HG03442 (cell line): ENCODE measurements at regions not wholly inside any gene's neighbourhood (a gene's known extent, or its start where the extent isn't known, plus 50 kb on each side); places are given as distances from the start of the nearest gene placed in this dataset.
"Not testable (repeated sequence)": the region's sequence is repeated elsewhere in the genome, so short reads cannot be mapped to it uniquely, and the experiment has no call there.

Experiments used
- ATAC-seq: cut with Tn5 transposase; IDR thresholded peaks from one replicate; pipeline ENCODE4 v1.9.1; 2021; ENCODE audit warnings: mild to moderate bottlenecking, moderate library complexity; ENCODE audit not compliant: unreplicated experiment

- ATAC-seq: no peak
These were observed 357.5 kb upstream of the SFSWAP start for GRCh38 chr12:131353376-131353775.

DNA sequence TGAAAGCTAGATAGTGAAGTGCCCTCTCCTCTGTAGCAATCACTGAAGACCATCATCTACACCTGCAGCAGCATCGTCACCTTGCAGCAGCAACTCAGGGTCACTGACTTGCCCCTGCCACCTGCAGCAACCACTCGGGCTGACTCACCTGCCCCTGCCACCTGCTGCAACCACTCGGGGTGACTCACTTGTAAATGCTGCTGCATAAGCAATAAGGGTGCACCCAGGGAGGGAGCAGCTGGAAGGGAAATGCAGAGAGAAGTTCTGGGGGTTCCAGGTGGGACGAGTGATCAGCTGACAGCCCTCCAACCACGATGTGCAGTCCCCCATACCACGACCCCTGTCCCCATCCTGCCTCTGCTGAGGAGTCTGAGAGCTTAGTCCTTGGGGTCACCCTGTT, 357.1 kb upstream of the SFSWAP start:
- no peak for ATAC-seq

GRCh38 chr12:131355361-131356245, 355.3 kb upstream of the SFSWAP start:
- no peak for ATAC-seq

DNA sequence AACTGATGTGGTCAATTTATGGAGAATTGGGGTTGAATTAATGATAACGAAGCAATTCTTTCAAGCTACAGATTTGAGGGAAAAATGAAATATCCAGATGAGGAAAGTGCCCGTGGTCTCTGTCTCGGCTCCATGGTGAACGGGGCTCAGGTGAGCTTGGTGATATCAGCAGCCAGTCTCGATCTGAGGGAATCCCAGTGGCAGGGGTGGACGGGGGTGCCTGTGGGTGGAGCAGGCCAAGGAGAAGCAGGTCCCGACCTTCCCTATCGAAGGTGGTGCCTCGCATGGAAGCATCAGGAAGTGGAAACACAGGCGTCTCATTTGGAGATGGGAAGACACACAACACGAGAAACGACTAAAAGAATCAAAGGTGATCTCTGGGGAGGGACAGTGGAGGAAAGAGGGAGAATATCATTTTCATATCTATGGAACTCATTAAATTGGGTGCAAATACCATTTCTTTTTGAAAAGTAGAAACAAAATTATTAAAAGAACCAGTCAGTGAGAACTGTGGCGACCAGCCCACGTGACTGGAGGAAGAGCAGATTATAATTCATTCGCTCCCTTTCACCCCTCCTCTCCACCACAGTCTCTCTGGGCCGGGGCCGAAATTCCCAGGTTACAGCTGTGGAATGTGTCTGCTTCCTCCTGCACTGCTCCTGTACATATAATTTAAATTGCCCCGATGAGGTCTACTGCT, 354.3 kb upstream of the SFSWAP start:
- no peak for ATAC-seq

DNA sequence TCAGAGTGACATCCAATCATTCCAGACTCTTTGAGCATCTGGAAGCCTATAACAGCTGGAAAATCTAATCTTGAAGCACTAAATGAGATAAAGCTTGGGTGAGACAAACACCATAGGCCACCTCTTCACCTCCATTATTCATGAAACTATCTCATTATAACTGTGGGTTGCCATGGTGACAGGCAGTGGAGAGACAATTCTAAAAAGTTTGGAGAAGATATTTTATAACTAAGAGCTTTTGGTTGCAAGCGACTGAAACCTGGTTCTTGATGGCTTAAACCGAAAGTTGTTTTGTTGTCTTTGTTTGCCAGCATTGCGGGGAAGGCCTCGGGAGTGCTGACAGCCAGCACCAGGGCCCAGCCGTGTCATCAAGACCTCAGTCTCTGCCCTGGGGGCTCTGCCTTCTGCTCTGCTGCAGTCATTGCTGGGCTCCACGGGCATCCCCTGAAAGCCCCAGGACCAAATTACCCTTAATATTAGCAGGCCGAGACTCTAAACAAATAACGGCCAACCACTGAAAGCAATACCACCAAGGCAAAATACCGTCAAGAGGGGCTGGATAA, 353.6 kb upstream of the SFSWAP start:
- no peak for ATAC-seq

- ATAC-seq: no peak
These were observed 353.0 kb upstream of the SFSWAP start for GRCh38 chr12:131357920-131358319.

DNA sequence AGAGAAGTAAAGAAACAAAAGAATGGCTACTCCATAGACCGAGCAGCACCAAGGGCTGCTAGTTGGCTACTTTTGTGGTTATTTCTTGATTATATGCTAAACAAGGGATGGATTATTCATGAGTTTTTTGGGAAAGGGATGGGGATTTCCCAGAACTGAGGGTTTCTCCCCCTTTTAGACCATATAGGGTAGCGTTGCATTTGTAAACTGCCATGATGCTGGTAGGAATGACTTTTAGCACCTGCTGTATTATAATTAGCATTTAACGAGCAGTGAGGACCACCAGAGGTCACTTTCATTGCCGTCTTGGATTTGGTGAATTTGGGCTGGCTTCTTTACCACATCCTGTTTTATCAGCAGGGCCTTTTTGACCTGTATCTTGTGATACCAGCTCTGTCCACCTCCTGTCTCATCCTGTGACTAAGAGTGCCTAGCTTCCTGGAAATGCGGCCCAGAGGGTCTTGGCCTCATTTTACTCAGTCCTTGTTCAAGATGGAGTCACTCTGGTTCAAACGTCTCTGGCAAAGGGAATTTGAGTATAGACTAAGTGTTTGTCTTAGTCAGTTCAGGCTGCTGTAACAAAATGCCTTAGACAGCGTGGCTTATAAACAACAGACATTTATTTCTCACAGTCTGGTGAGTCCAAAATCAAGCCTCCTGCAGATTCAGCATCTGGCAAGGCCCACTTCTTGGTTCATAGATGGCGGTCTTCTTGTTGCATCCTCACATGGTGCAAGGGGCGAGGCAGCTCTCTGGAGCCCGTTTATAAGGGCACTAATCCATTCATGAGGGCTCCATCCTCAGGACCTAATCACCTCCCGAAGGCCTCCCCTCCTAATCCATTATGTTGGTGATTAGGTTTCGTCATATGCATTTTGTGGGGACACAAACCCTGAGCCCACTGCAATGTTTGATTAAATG, 348.3 kb upstream of the SFSWAP start:
- ATAC-seq: no peak

DNA sequence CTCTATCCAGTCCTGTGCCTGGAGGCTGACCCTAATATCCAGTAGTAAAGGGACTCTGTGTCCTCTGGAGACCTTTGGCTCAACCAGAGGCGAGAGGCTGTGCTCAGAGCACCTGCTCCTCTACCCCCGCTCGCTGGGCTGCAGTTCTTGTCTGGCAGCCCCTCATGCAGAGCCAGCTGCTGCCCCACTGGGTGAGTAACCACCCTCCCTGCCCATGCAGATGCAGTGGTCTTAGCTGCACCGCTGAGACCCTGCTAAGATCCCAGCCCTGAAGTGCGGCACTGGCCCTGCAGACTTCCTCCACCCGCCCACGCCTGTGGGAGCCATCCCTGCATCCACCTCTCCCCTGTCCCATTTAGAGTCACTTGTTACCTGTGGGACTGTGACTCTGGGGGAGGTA, 347.5 kb upstream of the SFSWAP start:
- ATAC-seq: no peak

DNA sequence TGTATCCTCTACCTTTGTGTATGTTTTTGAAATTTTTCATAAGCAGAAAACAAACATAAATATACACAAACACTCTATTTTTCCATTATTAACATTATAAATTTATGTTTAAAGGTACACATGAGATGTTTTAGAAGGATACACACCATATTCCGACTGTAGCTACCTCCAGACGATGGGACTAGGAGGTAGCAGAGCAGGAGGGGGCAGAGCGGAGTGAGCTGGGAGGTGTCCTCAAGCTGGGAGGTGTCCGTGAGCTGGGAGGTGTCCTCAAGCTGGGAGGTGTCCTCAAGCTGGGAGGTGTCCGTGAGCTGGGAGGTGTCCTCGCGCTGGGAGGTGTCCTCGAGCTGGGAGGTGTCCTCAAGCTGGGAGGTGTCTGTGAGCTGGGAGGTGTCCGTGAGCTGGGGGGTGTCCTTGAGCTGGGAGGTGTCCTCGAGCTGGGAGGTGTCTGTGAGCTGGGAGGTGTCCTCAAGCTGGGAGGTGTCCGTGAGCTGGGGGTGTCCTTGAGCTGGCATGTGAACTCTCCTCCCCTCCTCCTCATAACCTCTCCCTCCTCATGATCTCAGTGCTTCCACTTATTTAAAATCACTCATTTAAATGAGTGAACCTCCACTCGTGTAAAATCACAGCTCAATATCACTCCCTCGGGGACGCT, 346.9 kb upstream of the SFSWAP start:
- ATAC-seq: no peak

- ATAC-seq: no peak
These were observed 345.7 kb upstream of the SFSWAP start for GRCh38 chr12:131364903-131365820.

DNA sequence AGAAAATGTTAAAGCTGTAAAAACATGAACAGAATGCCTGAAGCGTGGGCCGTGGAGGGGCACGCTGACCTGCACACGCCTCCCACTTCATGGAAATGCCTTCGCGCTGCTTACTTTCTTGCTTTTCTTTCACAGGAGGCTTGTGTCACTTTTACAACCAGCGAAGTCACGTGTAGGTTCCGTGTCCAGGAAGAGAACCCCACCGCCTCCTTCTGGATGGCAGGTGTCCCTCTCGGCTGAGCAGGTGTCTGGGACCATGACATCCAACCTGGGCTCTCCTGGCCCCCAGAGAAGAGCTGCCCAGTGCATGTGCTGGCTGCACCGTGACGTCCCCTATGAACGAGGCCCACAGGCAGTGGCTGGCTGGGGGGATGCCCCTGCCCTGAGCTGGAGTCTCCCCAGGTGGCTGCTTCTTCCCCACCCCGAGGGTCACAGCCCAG, 345.0 kb upstream of the SFSWAP start:
- ATAC-seq: no peak

- no peak for ATAC-seq
These were observed 344.5 kb upstream of the SFSWAP start for GRCh38 chr12:131366261-131366871.

DNA sequence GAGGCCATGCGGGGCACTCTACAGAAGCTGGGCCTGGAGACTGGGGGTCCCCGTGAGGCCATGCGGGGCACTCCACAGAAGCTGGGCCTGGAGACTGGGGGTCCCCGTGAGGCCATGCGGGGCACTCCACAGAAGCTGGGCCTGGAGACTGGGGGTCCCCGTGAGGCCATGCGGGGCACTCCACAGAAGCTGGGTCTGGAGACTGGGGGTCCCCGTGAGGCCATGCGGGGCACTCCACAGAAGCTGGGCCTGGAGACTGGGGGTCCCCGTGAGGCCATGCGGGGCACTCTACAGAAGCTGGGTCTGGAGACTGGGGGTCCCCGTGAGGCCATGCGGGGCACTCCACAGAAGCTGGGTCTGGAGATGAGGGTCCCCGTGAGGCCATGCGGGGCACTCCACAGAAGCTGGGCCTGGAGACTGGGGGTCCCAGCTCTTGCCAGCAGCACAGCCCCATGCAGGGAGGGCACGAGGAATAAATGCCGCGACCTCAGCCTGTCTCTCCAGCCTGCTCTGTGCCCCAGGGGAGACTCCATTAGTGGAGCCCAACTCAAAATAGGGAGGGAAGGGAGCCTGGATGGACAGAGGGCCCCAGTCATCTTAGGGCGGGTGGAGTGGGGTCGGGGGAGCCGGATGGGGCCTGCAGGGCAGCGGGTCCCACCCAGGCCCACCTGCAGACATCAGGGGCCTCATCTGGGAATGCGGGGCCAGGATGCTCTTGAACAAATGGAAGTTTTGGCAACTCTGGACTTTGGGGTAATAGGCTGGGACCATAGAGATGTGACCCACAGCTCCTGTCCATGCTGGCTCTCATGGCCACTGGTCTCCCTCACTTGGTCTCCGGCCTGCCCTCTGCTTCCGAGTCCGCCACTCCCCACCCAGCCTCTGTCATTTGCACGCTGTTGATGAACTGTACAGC, 343.6 kb upstream of the SFSWAP start:
- not testable (repeated sequence) for ATAC-seq

- ATAC-seq: no peak
These were observed 342.8 kb upstream of the SFSWAP start for GRCh38 chr12:131367983-131368667.

- ATAC-seq: no peak
These were observed 342.2 kb upstream of the SFSWAP start for GRCh38 chr12:131368668-131369071.

- ATAC-seq: no peak
These were observed 341.6 kb upstream of the SFSWAP start for GRCh38 chr12:131369094-131369845.
